ENCODE measurements at regions not wholly inside any gene's neighbourhood (a gene's known extent, or its start where the extent isn't known, plus 50 kb on each side); places are given as distances from the start of the nearest gene placed in this dataset.

GRCh38 chr11:69977951-69978350, 100.2 kb upstream of the ANO1 start:
- DNase-seq: no peak

GRCh38 chr11:69978841-69979614, 99.1 kb upstream of the ANO1 start:
- no peak for DNase-seq

GRCh38 chr11:69979632-69980031, 98.5 kb upstream of the ANO1 start:
- DNase-seq: no peak

- no peak for DNase-seq
These were observed 96.9 kb upstream of the ANO1 start for GRCh38 chr11:69981119-69981784.

GRCh38 chr11:69982690-69983570, 95.2 kb upstream of the ANO1 start:
- no peak for DNase-seq

GRCh38 chr11:69983571-69983877, 94.6 kb upstream of the ANO1 start:
- no peak for DNase-seq

GRCh38 chr11:69983897-69984438, 94.1 kb upstream of the ANO1 start:
- DNase-seq: no peak

GRCh38 chr11:69984457-69985261, 93.5 kb upstream of the ANO1 start:
- DNase-seq: no peak

- DNase-seq: no peak
These were observed 92.8 kb upstream of the ANO1 start for GRCh38 chr11:69985331-69985640.

GRCh38 chr11:69985641-69986439, 92.3 kb upstream of the ANO1 start:
- DNase-seq: no peak

- DNase-seq: no peak
These were observed 91.7 kb upstream of the ANO1 start for GRCh38 chr11:69986440-69986787.

GRCh38 chr11:69986830-69987229, 91.3 kb upstream of the ANO1 start:
- DNase-seq: no peak

GRCh38 chr11:69992026-69992425, 86.1 kb upstream of the ANO1 start:
- no peak for DNase-seq

- no peak for DNase-seq
These were observed 85.0 kb upstream of the ANO1 start for GRCh38 chr11:69992943-69993694.

GRCh38 chr11:69994810-69995209, 83.3 kb upstream of the ANO1 start:
- DNase-seq: no peak

GRCh38 chr11:69995697-69996096, 82.4 kb upstream of the ANO1 start:
- DNase-seq: no peak

GRCh38 chr11:69996451-69996850, 81.7 kb upstream of the ANO1 start:
- no peak for DNase-seq

GRCh38 chr11:69997352-69997751, 80.8 kb upstream of the ANO1 start:
- DNase-seq: no peak

GRCh38 chr11:69999721-70000120, 78.4 kb upstream of the ANO1 start:
- DNase-seq: no peak

GRCh38 chr11:70000228-70000627, 77.9 kb upstream of the ANO1 start:
- no peak for DNase-seq

GRCh38 chr11:70001246-70001645, 76.9 kb upstream of the ANO1 start:
- DNase-seq: no peak

Data from midbrain (tissue), 1 donor.